Keratinocyte (primary cell): ENCODE measurements at regions not wholly inside any gene's neighbourhood (a gene's known extent, or its start where the extent isn't known, plus 50 kb on each side); places are given as distances from the start of the nearest gene placed in this dataset.
A peak's percentile ranks its signal among the peaks of the same experiment; 100 is the strongest.
"Not testable (repeated sequence)": the region's sequence is repeated elsewhere in the genome, so short reads cannot be mapped to it uniquely, and the experiment has no call there.

Source experiments
- DNase-seq: peaks from one replicate; pipeline ENCODE4 v3.0.0-alpha.2; 2011; ENCODE audit warnings: low read depth, missing footprints, low spot score
- FAIRE-seq: peaks from 2 replicates; lab custom pipeline; 2011; peaks lifted over from hg19 to GRCh38; lab: Jason Lieb, UNC
- H2AFZ ChIP-seq: 2 replicates; pipeline ENCODE4 v1.6.0; 2012; ENCODE audit warnings: low read length, control low read depth, inconsistent platforms; ENCODE audit not compliant: control insufficient read depth
- H3K27ac ChIP-seq: 2 replicates; pipeline ENCODE4 v1.5.1; 2011; ENCODE audit warnings: low read length; ENCODE audit not compliant: control insufficient read depth, insufficient read depth
- H3K27me3 ChIP-seq: 3 replicates; pipeline ENCODE4 v1.6.0; 2011; ENCODE audit warnings: low read length; ENCODE audit not compliant: control insufficient read depth, insufficient read depth; ENCODE audit errors: extremely low read depth
- H3K36me3 ChIP-seq, 2 experiments: 2 replicates in 1 of 2; 3 replicates in 1 of 2; pipeline ENCODE4 v1.5.1; 2011; ENCODE audit warnings: low read length in 2 of 2, mild to moderate bottlenecking in 1 of 2; ENCODE audit not compliant: control insufficient read depth in 2 of 2, insufficient read depth in 2 of 2; ENCODE audit errors: extremely low read depth in 1 of 2
- H3K4me1 ChIP-seq: 3 replicates; pipeline ENCODE4 v1.5.1; 2011; ENCODE audit warnings: low read length; ENCODE audit not compliant: control insufficient read depth, insufficient read depth; ENCODE audit errors: extremely low read depth
- H3K4me2 ChIP-seq: 3 replicates; pipeline ENCODE4 v1.6.0; 2011; ENCODE audit warnings: low read depth, low read length; ENCODE audit not compliant: control insufficient read depth, insufficient read depth; ENCODE audit errors: extremely low read depth
- H3K4me3 ChIP-seq, 3 experiments: fragments of 200-600 bp in 1 of 3; sonication (generic) in 1 of 3; 2 replicates in 2 of 3; 3 replicates in 1 of 3; pipeline ENCODE4 v1.5.1; 2011 to 2016; ENCODE audit warnings: low read length in 3 of 3, mild to moderate bottlenecking in 3 of 3, control low read depth in 2 of 3, inconsistent platforms in 1 of 3, low read depth in 1 of 3, mixed read lengths in 1 of 3, mixed run types in 1 of 3, moderate library complexity in 1 of 3; ENCODE audit not compliant: control insufficient read depth in 2 of 3, insufficient read depth in 2 of 3; ENCODE audit errors: extremely low read depth in 1 of 3
- H3K79me2 ChIP-seq: 2 replicates; pipeline ENCODE4 v1.6.0; 2012; ENCODE audit warnings: low read length; ENCODE audit not compliant: control insufficient read depth, insufficient read depth
- H3K9ac ChIP-seq: 3 replicates; pipeline ENCODE4 v1.6.0; 2011; ENCODE audit warnings: low read length; ENCODE audit not compliant: control insufficient read depth, insufficient read depth; ENCODE audit errors: extremely low read depth
- H3K9me1 ChIP-seq: 3 replicates; pipeline ENCODE4 v1.6.0; 2011; ENCODE audit warnings: low read length; ENCODE audit not compliant: control insufficient read depth, insufficient read depth; ENCODE audit errors: extremely low read depth
- H3K9me3 ChIP-seq: 2 replicates; pipeline ENCODE4 v1.5.1; 2012; ENCODE audit warnings: low read depth, low read length; ENCODE audit not compliant: control insufficient read depth
- H4K20me1 ChIP-seq: 3 replicates; pipeline ENCODE4 v1.6.0; 2011; ENCODE audit warnings: low read length; ENCODE audit not compliant: control insufficient read depth, insufficient read depth; ENCODE audit errors: extremely low read depth
- dilution Hi-C: fragments of 300-500 bp; cut with MboI; formaldehyde crosslinking; loops from one replicate; pipeline ENCODE4 v1.7.0; 2020; ENCODE audit warnings: low sequenced_read_pairs; ENCODE audit not compliant: extremely low pct_ligation_motif_present

DNA sequence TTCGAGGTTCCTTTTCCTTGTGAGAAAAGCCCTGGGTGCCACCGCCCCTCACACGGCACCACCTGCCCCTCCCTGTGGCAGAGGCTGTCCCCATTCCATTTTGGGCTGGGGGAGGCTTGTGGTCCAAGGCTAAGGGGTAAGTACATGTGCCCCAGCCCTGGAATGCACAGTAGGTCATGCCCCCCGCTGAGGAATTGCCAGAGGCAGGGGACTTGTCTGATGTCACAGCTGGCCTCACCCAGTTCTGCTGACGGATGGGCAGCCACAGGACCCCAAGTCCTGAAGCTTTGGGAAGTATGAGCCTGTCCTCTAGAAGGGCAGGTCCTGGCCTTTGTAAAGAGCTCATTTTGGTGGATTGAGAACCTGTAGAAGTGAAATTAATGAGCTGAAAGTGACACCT is 119.3 kb downstream of the NPIPB11 start:
- dilution Hi-C loops, H3K36me3 ChIP-seq, FAIRE-seq, H3K4me3 ChIP-seq, H2AFZ ChIP-seq, H3K4me2 ChIP-seq, H4K20me1 ChIP-seq, H3K79me2 ChIP-seq, H3K27me3 ChIP-seq, H3K9ac ChIP-seq, H3K9me3 ChIP-seq, H3K9me1 ChIP-seq, DNase-seq, H3K27ac ChIP-seq: not testable (repeated sequence)
- peaks cover 15% of the 10 kb centered on the region for H3K4me1 ChIP-seq

DNA sequence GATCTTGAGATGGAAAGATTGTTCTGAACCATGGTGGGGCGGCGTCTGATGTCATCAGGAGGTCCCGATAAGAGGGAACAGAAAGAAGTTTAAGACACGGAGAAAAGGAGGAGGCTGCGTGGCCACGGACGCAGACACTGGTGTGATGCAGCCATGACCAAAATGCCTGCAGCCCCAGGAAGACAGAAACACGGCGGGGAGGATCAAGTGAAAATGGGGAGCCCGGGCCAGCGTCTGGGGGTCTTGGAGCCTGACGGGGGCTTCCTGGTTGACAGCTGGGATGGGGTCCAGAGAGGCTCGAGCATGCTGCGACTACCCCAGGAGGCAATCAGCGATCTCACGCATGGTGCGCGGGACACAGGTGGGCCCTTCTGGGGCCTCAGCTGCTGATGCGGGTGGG is 119.7 kb downstream of the NPIPB11 start:
- H3K27ac ChIP-seq, FAIRE-seq, DNase-seq, dilution Hi-C loops, H3K9me3 ChIP-seq, H3K9ac ChIP-seq, H3K79me2 ChIP-seq, H3K36me3 ChIP-seq, H2AFZ ChIP-seq, H4K20me1 ChIP-seq, H3K4me2 ChIP-seq, H3K4me3 ChIP-seq, H3K9me1 ChIP-seq, H3K27me3 ChIP-seq: not testable (repeated sequence)
- H3K4me1 ChIP-seq, result peaks cover 15% of the 10 kb centered on the region

DNA sequence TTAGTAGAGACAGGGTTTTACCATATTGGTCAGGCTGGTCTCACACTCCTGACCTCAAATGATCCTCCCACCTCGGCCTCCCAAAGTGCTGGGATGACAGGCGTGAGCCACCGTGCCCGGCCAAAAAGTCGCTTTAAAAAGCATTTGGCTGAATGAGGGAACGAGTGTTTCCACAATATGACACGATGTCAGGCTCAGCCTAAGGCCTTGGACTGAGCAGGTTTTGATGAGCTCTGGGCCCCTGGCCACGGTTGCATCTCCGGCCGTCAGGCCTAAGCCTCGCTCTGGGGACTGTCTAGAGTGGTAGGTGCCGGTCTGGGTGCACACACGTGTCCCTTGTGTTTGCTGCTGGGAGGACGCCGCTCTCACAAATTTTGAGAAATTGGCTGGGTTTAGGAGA is 120.3 kb downstream of the NPIPB11 start:
- H3K79me2 ChIP-seq, H4K20me1 ChIP-seq, dilution Hi-C loops, H3K9me1 ChIP-seq, H3K9me3 ChIP-seq, H3K4me2 ChIP-seq, H3K36me3 ChIP-seq, H3K9ac ChIP-seq, H3K27me3 ChIP-seq, H2AFZ ChIP-seq, H3K27ac ChIP-seq, H3K4me3 ChIP-seq, FAIRE-seq, DNase-seq: not testable (repeated sequence)
- peaks cover 11% of the 10 kb centered on the region for H3K4me1 ChIP-seq

DNA sequence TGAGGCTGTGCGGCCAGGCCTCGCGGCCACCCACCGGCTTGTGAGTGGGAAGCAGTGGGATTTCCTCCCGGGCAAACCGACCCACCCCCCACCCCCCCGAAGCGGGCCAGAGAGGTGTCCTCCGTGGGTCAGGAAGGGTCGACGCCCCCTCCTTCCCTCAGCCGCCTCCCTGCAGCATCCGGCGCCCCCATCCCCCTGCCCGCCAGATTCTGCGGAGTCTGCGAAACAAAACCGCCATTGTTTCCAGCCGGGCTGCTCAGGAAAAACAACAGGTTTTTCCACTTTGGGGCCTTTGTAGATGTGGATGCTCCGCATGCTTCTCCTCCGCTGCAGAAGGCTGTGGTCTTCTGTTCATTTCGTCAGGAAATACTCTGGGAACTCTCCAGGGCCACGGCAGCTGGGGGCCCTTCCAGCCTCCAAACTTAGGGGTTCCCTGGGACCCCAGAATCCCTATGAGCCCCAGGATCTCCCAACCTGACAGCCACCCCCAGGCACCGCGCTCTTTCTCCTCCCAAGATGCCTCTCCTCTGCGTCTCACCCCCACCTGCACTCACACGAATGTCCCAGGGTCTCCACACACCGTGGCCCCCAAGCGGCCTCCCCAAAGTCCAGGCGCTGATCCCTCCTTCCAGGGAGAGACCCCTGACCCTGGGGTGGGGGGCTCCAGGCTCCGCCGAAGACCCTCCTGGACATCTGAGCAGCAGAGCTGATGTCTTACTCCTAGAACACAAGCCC is 121.2 kb downstream of the NPIPB11 start:
- dilution Hi-C loops, H3K27ac ChIP-seq, DNase-seq, H3K9ac ChIP-seq, H2AFZ ChIP-seq, H3K9me1 ChIP-seq, H3K27me3 ChIP-seq, H3K79me2 ChIP-seq, H3K36me3 ChIP-seq, H3K4me3 ChIP-seq, H3K9me3 ChIP-seq, H3K4me1 ChIP-seq, H4K20me1 ChIP-seq: not testable (repeated sequence)
- H3K4me2 ChIP-seq, result peak overlapping the region; percentile 22
- FAIRE-seq, result peak; percentile 13

DNA sequence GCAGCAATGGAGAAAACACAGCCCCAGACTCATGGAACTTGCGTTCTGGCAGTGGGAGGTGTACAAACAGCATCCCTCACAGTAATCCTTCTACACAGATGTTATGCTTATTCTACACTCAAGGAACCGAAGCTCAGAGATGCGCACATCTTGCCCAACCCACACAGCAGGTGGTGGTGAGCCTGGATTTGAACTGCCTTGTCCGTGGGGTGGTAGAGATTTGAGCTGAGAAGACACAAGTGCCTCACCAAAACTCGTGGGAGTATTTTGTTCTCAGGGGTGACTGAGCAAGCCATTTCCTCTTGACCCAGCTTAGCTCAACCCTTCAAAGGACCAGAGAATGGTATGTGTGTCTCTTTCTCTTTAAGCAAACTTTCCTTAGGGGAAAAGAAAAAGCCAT is 121.8 kb downstream of the NPIPB11 start:
- dilution Hi-C loops, H3K9me1 ChIP-seq, H3K27me3 ChIP-seq, H3K9me3 ChIP-seq, H3K9ac ChIP-seq, H3K79me2 ChIP-seq, H4K20me1 ChIP-seq, H3K36me3 ChIP-seq, H3K4me2 ChIP-seq, H2AFZ ChIP-seq, H3K4me1 ChIP-seq, H3K4me3 ChIP-seq, DNase-seq, H3K27ac ChIP-seq: not testable (repeated sequence)
- peak; percentile 17 for FAIRE-seq
